Thyroid gland (tissue), 4 donors: ENCODE measurements at regions not wholly inside any gene's neighbourhood (a gene's known extent, or its start where the extent isn't known, plus 50 kb on each side); places are given as distances from the start of the nearest gene placed in this dataset.

Experiments
- CTCF ChIP-seq, 6 experiments: fragments of 200-600 bp in 3 of 6; fragments of 450-650 bp in 3 of 6; sonication (generic) in 3 of 6; IDR thresholded peaks; one replicate each; pipeline ENCODE4 v1.5.1; 2016 to 2019; ENCODE audit warnings: antibody characterized with exemption in 6 of 6, mild to moderate bottlenecking in 2 of 6, inconsistent platforms in 1 of 6, moderate library complexity in 1 of 6
- POLR2A ChIP-seq, 2 donors: fragments of 450-650 bp; IDR thresholded peaks; one replicate each; pipeline ENCODE4 v1.6.1; 2017; ENCODE audit warnings: antibody characterized with exemption in 2 of 2, mild to moderate bottlenecking in 2 of 2, moderate library complexity in 1 of 2

GRCh38 chr13:73616861-73617260 lies 517.3 kb downstream of the KLF12 start:
- TF ChIP-seq CTCF (IDR thresholded peaks at IDR 0.05) (no peak), POLR2A (IDR thresholded peaks at IDR 0.05) (no peak)
